ENCODE measurements at regions not wholly inside any gene's neighbourhood (a gene's known extent, or its start where the extent isn't known, plus 50 kb on each side); places are given as distances from the start of the nearest gene placed in this dataset.

- TF ChIP-seq IRF1 (CRISPR knock-in tag; IDR thresholded peaks at IDR 0.05), result no peak
- no peak for TF ChIP-seq FOXP1 (CRISPR knock-in tag; IDR thresholded peaks at IDR 0.05; ENCODE audit: borderline replicate concordance)
- TF ChIP-seq ELF4 (CRISPR knock-in tag; IDR thresholded peaks at IDR 0.05; ENCODE audit: low read depth), result no peak
- TF ChIP-seq NR3C1 (CRISPR knock-in tag; conservative IDR thresholded peaks at IDR 0.05; ENCODE audit: low read depth), result no peak
- no peak for TF ChIP-seq SMAD4 (CRISPR knock-in tag; IDR thresholded peaks at IDR 0.05)
Observed at GRCh38 chr4:170339522-170339921, 249.8 kb upstream of the AADAT start.
